ENCODE measurements at regions not wholly inside any gene's neighbourhood (a gene's known extent, or its start where the extent isn't known, plus 50 kb on each side); places are given as distances from the start of the nearest gene placed in this dataset.
A peak's percentile ranks its signal among the peaks of the same experiment; 100 is the strongest.

DNA sequence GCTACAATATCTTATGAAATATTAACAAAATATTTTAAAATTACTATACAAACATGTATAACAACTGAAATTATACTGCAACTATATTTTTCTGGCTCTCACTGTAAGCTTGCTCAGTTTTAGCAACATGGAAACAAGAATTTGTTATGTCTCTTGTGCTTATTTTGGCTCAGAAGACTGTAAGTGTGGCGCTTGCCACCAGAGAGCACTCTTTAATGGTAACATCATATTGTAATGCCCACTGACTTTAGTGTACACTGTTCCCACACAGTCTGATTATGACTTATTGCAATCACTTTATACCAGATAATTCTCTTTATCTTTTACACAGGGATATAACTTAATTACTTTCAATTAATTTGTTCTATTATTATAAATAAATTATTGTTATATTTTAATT is 1500.6 kb upstream of the TMEFF2 start:
- DNase-seq (ENCODE audit: low spot score) = peak; percentile 26

DNA sequence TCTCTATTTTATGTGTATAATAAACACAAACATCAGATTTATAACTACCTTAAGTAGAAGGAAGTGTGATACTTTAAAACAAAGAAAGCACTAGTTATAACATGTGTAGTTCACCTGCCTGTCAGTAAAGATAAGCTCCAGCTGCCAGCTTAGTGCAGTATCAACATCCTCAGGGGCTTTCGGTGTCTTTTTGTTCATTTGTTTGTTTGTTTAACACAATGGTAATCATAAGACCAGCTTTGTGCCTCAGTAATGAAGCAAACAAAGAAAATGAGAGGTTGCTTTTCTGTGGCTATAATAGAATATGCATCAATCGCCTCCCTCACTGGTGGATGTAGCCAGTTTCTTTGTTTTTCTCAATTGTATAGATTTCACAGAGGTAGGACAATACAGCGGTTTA is 1499.0 kb upstream of the TMEFF2 start:
- DNase-seq (ENCODE audit: low spot score) = no peak

GRCh38 chr2:193690572-193690971 is 1495.8 kb upstream of the TMEFF2 start:
- DNase-seq (ENCODE audit: low spot score) = no peak

DNA sequence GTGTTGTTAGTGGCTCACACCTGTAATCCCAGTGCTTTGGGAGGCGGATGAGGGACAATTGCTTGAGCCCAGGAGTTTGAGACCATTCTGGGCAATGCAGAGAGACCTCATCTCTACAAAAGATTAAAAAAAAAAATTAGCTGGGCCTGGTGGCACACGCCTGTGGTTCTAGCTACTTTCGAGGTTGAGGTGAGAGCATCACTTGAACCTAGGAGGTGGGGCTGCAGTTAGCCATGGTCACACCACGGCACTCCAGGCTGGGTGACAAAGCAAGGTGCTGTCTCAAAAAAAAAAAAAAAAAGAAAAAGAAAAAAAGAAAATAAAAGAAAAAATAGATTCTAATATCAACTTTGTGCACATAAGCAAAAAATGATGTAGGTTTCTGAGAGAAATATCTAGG is 1492.5 kb upstream of the TMEFF2 start:
- no peak for DNase-seq (ENCODE audit: low spot score)

- no peak for DNase-seq (ENCODE audit: low spot score)
Observed at GRCh38 chr2:193679847-193680246, 1485.1 kb upstream of the TMEFF2 start.

GRCh38 chr2:193670478-193670877 is 1475.7 kb upstream of the TMEFF2 start:
- no peak for DNase-seq (ENCODE audit: low spot score)

- DNase-seq (ENCODE audit: low spot score) = no peak
Observed at GRCh38 chr2:193668557-193669323, 1474.0 kb upstream of the TMEFF2 start.

- no peak for DNase-seq (ENCODE audit: low spot score)
Observed at GRCh38 chr2:193627927-193628272, 1433.2 kb upstream of the TMEFF2 start.

DNA sequence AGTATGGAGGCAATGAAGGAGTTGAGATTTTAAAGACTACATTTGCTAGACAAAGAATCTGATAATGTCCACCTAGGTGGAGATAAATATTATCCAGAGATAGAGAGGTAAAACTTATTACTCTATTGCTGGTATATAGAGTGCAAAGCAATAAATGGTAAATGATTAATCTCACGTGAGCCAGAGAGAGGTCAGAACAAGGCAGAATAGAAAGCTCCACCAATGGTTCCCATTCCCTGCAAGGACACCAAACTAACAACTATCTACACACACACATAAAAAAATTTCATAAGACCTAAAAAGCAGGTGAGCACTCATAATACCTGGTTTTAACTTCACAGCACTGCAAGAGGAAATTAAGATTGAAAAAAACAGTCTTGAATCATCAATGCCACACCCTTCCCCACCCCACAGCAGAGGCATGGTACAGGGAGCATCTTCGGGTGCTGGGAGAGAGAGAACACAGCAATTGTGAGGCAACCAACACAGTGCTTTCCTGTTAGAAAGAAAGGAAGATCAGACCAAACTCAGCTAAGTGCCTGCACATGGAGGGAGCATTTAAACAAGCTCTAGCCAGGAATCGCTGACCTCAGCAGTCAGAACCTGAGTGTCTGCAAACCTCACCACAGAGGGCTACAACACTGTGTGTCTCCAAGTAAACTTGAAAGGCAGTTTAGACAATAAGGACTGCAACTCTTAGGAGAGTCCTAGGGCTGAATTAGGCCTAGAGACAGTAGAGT is 1432.6 kb upstream of the TMEFF2 start:
- peak; percentile 5 for DNase-seq (ENCODE audit: low spot score)

GRCh38 chr2:193608451-193608850 is 1413.7 kb upstream of the TMEFF2 start:
- no peak for DNase-seq (ENCODE audit: low spot score)

DNA sequence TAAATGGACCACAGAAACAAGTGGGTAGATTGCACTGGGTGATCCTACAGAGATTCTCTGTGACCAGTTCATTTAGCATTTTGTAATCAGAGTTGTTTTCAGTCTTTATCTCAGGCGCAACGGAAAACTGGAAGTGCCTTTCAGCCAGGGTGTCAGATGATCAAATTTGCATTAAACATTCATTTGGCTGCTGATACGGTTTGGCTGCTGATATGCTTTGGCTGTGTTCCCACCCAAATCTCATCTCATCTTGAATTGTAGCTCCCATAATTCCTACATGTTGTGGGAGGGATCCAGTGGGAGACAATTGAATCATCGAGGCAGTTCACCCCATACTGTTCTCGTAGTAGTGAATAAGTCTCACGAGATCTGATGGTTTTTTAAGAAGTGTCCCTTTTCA is 1396.1 kb upstream of the TMEFF2 start:
- no peak for DNase-seq (ENCODE audit: low spot score)

GRCh38 chr2:193584522-193584938 is 1389.8 kb upstream of the TMEFF2 start:
- DNase-seq (ENCODE audit: low spot score) = peak; percentile 30

- DNase-seq (ENCODE audit: low spot score) = peak; percentile 35
Observed at GRCh38 chr2:193583638-193584400, 1389.1 kb upstream of the TMEFF2 start.

GRCh38 chr2:193581807-193582206 is 1387.1 kb upstream of the TMEFF2 start:
- DNase-seq (ENCODE audit: low spot score) = no peak

DNA sequence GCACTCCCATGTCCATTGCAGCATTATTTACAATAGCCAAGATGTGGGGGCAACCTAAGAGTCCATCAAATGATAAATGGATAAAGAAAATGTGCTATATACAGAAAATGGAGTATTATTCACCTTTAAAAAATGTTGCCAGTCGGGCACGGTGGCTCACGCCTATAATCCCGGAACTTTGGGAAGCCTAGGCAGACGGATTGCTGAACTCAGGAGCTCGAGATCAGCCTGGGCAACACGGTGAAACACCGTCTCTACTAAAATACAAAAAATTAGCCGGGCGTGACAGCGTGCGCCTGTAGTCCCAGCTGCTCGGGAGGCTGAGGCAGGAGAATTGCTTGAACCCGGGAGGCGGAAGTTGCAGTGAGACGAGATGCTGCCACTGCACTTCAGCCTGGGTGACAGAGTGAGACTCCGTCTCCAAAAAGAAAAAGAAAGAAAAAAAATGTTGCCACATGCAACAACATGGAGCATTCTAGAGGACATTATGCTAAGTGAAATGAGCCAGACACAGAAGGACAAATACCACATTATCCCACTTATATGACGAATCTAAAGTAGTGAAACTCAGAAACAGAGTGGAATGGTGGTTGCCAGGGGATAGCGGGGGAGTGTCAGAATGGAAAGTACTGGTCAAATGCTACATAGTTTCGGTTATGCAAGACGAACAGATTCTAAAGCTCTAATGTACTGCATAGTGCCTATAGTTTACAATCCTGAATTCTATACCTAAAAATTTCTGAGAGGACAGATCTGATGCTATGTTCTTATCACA is 1385.6 kb upstream of the TMEFF2 start:
- DNase-seq (ENCODE audit: low spot score) = no peak

DNA sequence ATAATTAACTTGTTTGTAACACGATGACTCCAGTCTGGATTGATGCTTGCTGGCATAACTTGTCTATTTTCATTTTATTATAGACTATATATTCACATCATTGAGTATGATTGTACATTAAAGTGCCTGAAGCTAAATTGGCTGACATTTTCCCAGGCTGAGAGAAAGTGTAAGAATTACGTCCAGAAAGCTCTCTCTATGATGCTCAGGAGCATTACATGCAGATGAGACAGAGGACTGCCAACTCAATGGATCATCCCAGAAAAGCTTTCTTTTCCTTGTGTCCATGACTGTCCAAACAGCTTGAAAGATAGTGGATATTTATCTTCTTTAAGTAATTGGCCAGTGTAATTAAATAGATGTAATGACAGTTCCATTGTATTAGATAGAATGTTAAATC is 1372.2 kb upstream of the TMEFF2 start:
- DNase-seq (ENCODE audit: low spot score) = no peak

- no peak for DNase-seq (ENCODE audit: low spot score)
Observed at GRCh38 chr2:193566276-193566675, 1371.5 kb upstream of the TMEFF2 start.

- no peak for DNase-seq (ENCODE audit: low spot score)
Observed at GRCh38 chr2:193562031-193562430, 1367.3 kb upstream of the TMEFF2 start.

GRCh38 chr2:193561054-193561453 is 1366.3 kb upstream of the TMEFF2 start:
- no peak for DNase-seq (ENCODE audit: low spot score)

GRCh38 chr2:193556766-193557470 is 1362.2 kb upstream of the TMEFF2 start:
- no peak for DNase-seq (ENCODE audit: low spot score)

- DNase-seq (ENCODE audit: low spot score) = no peak
Observed at GRCh38 chr2:193549661-193550060, 1354.9 kb upstream of the TMEFF2 start.

GRCh38 chr2:193542762-193543161 is 1348.0 kb upstream of the TMEFF2 start:
- no peak for DNase-seq (ENCODE audit: low spot score)

Measured in HuH-7 (cell line).